ENCODE measurements at regions not wholly inside any gene's neighbourhood (a gene's known extent, or its start where the extent isn't known, plus 50 kb on each side); places are given as distances from the start of the nearest gene placed in this dataset.

GRCh38 chr12:61107118-61107517 is 1153.1 kb upstream of the USP15 start:
- CTCF ChIA-PET: no interaction called here
- no peak overlapping the region for H3K4me3 ChIP-seq (ENCODE audit: low read depth, low read length)
- H3K27me3 ChIP-seq (ENCODE audit: control insufficient read depth, insufficient read depth, low read length): no peaks in the 10 kb centered on the region
- no peak overlapping the region for H3K27ac ChIP-seq (ENCODE audit: low read depth, low read length)
- H3K9me3 ChIP-seq (ENCODE audit: control insufficient read depth, insufficient read depth, low read length): peaks cover 3% of the 10 kb centered on the region; the same call in 1 of the 2 replicates
- TF ChIP-seq, protein P1, sequence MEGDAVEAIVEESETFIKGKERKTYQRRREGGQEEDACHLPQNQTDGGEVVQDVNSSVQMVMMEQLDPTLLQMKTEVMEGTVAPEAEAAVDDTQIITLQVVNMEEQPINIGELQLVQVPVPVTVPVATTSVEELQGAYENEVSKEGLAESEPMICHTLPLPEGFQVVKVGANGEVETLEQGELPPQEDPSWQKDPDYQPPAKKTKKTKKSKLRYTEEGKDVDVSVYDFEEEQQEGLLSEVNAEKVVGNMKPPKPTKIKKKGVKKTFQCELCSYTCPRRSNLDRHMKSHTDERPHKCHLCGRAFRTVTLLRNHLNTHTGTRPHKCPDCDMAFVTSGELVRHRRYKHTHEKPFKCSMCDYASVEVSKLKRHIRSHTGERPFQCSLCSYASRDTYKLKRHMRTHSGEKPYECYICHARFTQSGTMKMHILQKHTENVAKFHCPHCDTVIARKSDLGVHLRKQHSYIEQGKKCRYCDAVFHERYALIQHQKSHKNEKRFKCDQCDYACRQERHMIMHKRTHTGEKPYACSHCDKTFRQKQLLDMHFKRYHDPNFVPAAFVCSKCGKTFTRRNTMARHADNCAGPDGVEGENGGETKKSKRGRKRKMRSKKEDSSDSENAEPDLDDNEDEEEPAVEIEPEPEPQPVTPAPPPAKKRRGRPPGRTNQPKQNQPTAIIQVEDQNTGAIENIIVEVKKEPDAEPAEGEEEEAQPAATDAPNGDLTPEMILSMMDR (IDR thresholded peaks at IDR 0.05; ENCODE audit: low read depth, low read length): no peak
- POLR2A ChIA-PET: no interaction called here
- DNase-seq (ENCODE audit: low read depth, low spot score): no peak

DNA sequence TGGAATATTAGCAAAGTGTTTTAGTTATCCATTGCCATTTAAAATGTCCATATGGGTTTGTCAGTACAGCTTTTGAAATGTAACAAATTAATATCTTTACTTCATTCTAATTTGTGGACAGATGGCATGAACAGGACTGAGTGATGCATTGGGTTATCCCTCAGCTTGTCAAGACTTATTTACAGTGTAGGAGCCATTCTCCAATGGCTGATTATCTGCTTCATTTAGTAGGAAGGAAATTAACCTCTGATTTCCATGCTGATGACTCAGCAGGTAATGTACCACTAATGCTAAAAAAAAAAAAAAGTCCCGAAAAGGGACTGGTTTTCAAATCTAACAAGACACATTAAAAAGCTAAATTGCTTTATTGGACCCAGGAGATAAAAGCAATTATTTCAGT is 1149.0 kb upstream of the USP15 start:
- CTCF ChIA-PET: no interaction called here

GRCh38 chr12:61137677-61138414 is 1122.4 kb upstream of the USP15 start:
- ChIA-PET POLR2A (no interaction called here), CTCF (no interaction called here)
- no peaks in the 10 kb centered on the region for H3K27me3 ChIP-seq (ENCODE audit: control insufficient read depth, insufficient read depth, low read length)
- no peak overlapping the region for H3K27ac ChIP-seq (ENCODE audit: low read depth, low read length)
- DNase-seq (ENCODE audit: low read depth, low spot score): no peak
- TF ChIP-seq, protein P1 (IDR thresholded peaks at IDR 0.05; ENCODE audit: low read depth, low read length): no peak
- H3K4me3 ChIP-seq (ENCODE audit: low read depth, low read length): no peak overlapping the region
- no peaks in the 10 kb centered on the region for H3K9me3 ChIP-seq (ENCODE audit: control insufficient read depth, insufficient read depth, low read length)

More for the DNA sequence above, 1149.0 kb upstream of the USP15 start:
- TF ChIP-seq, protein P1 (IDR thresholded peaks at IDR 0.05; ENCODE audit: low read depth, low read length): no peak
- POLR2A ChIA-PET: no interaction called here
- Histone ChIP-seq H3K27me3 (ENCODE audit: control insufficient read depth, insufficient read depth, low read length) (no peaks in the 10 kb centered on the region), H3K4me3 (ENCODE audit: low read depth, low read length) (no peak overlapping the region), H3K9me3 (ENCODE audit: control insufficient read depth, insufficient read depth, low read length) (peaks cover 3% of the 10 kb centered on the region), H3K27ac (ENCODE audit: low read depth, low read length) (no peak overlapping the region)
- no peak for DNase-seq (ENCODE audit: low read depth, low spot score)

DNA sequence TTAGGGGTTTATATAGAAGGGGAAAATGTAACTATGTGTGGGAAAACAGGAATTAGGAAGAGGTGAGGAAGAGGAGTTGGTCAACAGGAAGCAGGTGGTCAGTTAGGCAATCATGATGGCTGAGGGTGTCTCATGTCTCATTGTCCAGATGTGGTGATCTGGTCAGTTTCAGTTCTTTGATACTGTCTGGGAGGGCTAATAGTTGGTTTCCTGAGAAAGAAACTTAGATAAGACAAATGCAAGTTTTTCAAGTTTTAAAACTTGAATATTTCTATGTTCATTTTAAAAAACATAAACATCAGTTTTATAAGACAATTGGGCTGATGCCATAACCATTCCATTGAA is 1121.8 kb upstream of the USP15 start:
- Histone ChIP-seq H3K4me3 (ENCODE audit: low read depth, low read length) (no peak overlapping the region), H3K27ac (ENCODE audit: low read depth, low read length) (no peak overlapping the region), H3K27me3 (ENCODE audit: control insufficient read depth, insufficient read depth, low read length) (no peaks in the 10 kb centered on the region), H3K9me3 (ENCODE audit: control insufficient read depth, insufficient read depth, low read length) (no peaks in the 10 kb centered on the region)
- TF ChIP-seq, protein P1 (IDR thresholded peaks at IDR 0.05; ENCODE audit: low read depth, low read length): no peak
- ChIA-PET POLR2A (no interaction called here), CTCF (no interaction called here)
- DNase-seq (ENCODE audit: low read depth, low spot score): no peak

DNA sequence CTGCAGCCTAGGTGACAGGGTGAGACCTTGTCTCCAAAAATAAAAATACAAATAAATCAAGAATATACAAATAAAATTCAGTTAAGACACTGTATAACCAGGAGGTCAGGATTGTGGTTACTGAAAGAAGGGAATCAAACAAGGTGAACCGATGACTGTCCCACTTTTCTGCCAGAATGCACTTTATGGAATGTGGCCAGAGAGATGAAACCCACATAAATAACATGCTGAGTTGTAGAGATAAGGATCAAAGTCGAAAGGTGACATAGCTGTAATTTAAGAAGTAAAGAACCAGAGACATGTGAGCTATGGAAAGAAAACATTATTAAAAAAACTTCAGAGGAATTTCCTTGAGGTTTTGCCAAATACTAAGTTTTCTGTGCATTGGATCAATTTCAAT is 1098.2 kb upstream of the USP15 start:
- CTCF ChIA-PET: no interaction called here
- H3K4me3 ChIP-seq (ENCODE audit: low read depth, low read length): no peak overlapping the region
- H3K27ac ChIP-seq (ENCODE audit: low read depth, low read length): no peak overlapping the region
- no peaks in the 10 kb centered on the region for H3K27me3 ChIP-seq (ENCODE audit: control insufficient read depth, insufficient read depth, low read length)
- no peak for DNase-seq (ENCODE audit: low read depth, low spot score)
- POLR2A ChIA-PET: no interaction called here
- TF ChIP-seq, protein P1 (IDR thresholded peaks at IDR 0.05; ENCODE audit: low read depth, low read length): no peak
- peaks cover 9% of the 10 kb centered on the region for H3K9me3 ChIP-seq (ENCODE audit: control insufficient read depth, insufficient read depth, low read length)
